Posterior vena cava (tissue), 2 donors: ENCODE measurements at regions not wholly inside any gene's neighbourhood (a gene's known extent, or its start where the extent isn't known, plus 50 kb on each side); places are given as distances from the start of the nearest gene placed in this dataset.
"Not testable (repeated sequence)": the region's sequence is repeated elsewhere in the genome, so short reads cannot be mapped to it uniquely, and the experiment has no call there.

Experiments
- DNase-seq: peaks from one replicate; pipeline ENCODE4 v3.0.0-alpha.2; 2020; ENCODE audit warnings: low spot score
- intact Hi-C, 2 donors: fragments of 100-400 bp; cut with DNase I; formaldehyde crosslinking; loops; one replicate each; pipeline versions ENCODE4 v1.14.1 to v1.14.2; 2022 to 2023
- donor health status: DM: yes; HTN: yes; CAD: no.
- donor health status: DM: yes; HTN: yes; CAD: no.

- intact Hi-C loops, DNase-seq: not testable (repeated sequence)
Measured at GRCh38 chr4:49150351-49151083, 164.4 kb downstream of the CWH43 start.

GRCh38 chr4:49153011-49153410 lies 166.9 kb downstream of the CWH43 start:
- DNase-seq, intact Hi-C loops: not testable (repeated sequence)

GRCh38 chr4:49154308-49155103 lies 168.4 kb downstream of the CWH43 start:
- intact Hi-C loops, DNase-seq: not testable (repeated sequence)

- DNase-seq, intact Hi-C loops: not testable (repeated sequence)
Measured at GRCh38 chr4:49155270-49155669, 169.2 kb downstream of the CWH43 start.

- DNase-seq, intact Hi-C loops: not testable (repeated sequence)
Measured at GRCh38 chr4:49156309-49156708, 170.2 kb downstream of the CWH43 start.

- intact Hi-C loops, DNase-seq: not testable (repeated sequence)
Measured at GRCh38 chr4:49157630-49158029, 171.6 kb downstream of the CWH43 start.

GRCh38 chr4:49161111-49161541 lies 175.1 kb downstream of the CWH43 start:
- DNase-seq, intact Hi-C loops: not testable (repeated sequence)

GRCh38 chr4:49164916-49165315 lies 178.8 kb downstream of the CWH43 start:
- DNase-seq, intact Hi-C loops: not testable (repeated sequence)

GRCh38 chr4:49177847-49178246 lies 191.8 kb downstream of the CWH43 start:
- intact Hi-C loops, DNase-seq: not testable (repeated sequence)

- intact Hi-C loops, DNase-seq: not testable (repeated sequence)
Measured at GRCh38 chr4:49181088-49181487, 195.0 kb downstream of the CWH43 start.

- intact Hi-C loops = not testable (repeated sequence)
Measured at GRCh38 chr4:49211396-49212194, 225.5 kb downstream of the CWH43 start.

GRCh38 chr4:49213250-49213649 lies 227.2 kb downstream of the CWH43 start:
- DNase-seq, intact Hi-C loops: not testable (repeated sequence)

More at GRCh38 chr4:49211396-49212194, 225.5 kb downstream of the CWH43 start:
- not testable (repeated sequence) for DNase-seq

GRCh38 chr4:49213750-49214149 lies 227.7 kb downstream of the CWH43 start:
- intact Hi-C loops, DNase-seq: not testable (repeated sequence)

- intact Hi-C loops, DNase-seq: not testable (repeated sequence)
Measured at GRCh38 chr4:49214453-49215081, 228.5 kb downstream of the CWH43 start.

- DNase-seq, intact Hi-C loops: not testable (repeated sequence)
Measured at GRCh38 chr4:49215082-49215479, 229.0 kb downstream of the CWH43 start.

- intact Hi-C loops, DNase-seq: not testable (repeated sequence)
Measured at GRCh38 chr4:49216606-49217005, 230.5 kb downstream of the CWH43 start.

- intact Hi-C loops = no loop called here
- DNase-seq = no peak
Measured at GRCh38 chr4:49217492-49217891, 231.4 kb downstream of the CWH43 start.

GRCh38 chr4:49218094-49218493 lies 232.0 kb downstream of the CWH43 start:
- intact Hi-C loops = not testable (repeated sequence)
- DNase-seq = peak; percentile 76

GRCh38 chr4:49218931-49219330 lies 232.9 kb downstream of the CWH43 start:
- DNase-seq, intact Hi-C loops: not testable (repeated sequence)
